NB4 (cell line): ENCODE measurements at regions not wholly inside any gene's neighbourhood (a gene's known extent, or its start where the extent isn't known, plus 50 kb on each side); places are given as distances from the start of the nearest gene placed in this dataset.

Experiments
- DNase-seq: peaks from one replicate; pipeline ENCODE4 v3.0.0; 2010; ENCODE audit warnings: low read depth
- H3K4me3 ChIP-seq: one replicate; pipeline ENCODE4 v1.5.1; 2011; ENCODE audit warnings: mild to moderate bottlenecking, low read depth, low read length, moderate library complexity
- MYC ChIP-seq: IDR thresholded peaks from 2 replicates; pipeline ENCODE4 v1.6.1; 2011; ENCODE audit warnings: low read depth, low read length
- POLR2A ChIP-seq: IDR thresholded peaks from 2 replicates; pipeline ENCODE4 v1.6.1; 2011; ENCODE audit warnings: mild to moderate bottlenecking; ENCODE audit not compliant: insufficient read length; ENCODE audit errors: extremely low read depth
- TF ChIP-seq, protein P1 (sequence below): IDR thresholded peaks from 2 replicates; pipeline ENCODE4 v1.6.1; 2011; ENCODE audit warnings: low read depth, low read length
- TF ChIP-seq, protein P2 (sequence below): IDR thresholded peaks from one replicate; pipeline ENCODE4 v1.5.1; 2012; ENCODE audit warnings: low read depth, low read length

GRCh38 chr1:163657719-163658118, 336.0 kb downstream of the NUF2 start:
- TF ChIP-seq, protein P1, sequence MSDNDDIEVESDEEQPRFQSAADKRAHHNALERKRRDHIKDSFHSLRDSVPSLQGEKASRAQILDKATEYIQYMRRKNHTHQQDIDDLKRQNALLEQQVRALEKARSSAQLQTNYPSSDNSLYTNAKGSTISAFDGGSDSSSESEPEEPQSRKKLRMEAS, result no peak
- TF ChIP-seq POLR2A (no peak), MYC (no peak)
- TF ChIP-seq, protein P2, sequence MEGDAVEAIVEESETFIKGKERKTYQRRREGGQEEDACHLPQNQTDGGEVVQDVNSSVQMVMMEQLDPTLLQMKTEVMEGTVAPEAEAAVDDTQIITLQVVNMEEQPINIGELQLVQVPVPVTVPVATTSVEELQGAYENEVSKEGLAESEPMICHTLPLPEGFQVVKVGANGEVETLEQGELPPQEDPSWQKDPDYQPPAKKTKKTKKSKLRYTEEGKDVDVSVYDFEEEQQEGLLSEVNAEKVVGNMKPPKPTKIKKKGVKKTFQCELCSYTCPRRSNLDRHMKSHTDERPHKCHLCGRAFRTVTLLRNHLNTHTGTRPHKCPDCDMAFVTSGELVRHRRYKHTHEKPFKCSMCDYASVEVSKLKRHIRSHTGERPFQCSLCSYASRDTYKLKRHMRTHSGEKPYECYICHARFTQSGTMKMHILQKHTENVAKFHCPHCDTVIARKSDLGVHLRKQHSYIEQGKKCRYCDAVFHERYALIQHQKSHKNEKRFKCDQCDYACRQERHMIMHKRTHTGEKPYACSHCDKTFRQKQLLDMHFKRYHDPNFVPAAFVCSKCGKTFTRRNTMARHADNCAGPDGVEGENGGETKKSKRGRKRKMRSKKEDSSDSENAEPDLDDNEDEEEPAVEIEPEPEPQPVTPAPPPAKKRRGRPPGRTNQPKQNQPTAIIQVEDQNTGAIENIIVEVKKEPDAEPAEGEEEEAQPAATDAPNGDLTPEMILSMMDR, result no peak
- no peak overlapping the region for H3K4me3 ChIP-seq
- DNase-seq, result no peak

DNA sequence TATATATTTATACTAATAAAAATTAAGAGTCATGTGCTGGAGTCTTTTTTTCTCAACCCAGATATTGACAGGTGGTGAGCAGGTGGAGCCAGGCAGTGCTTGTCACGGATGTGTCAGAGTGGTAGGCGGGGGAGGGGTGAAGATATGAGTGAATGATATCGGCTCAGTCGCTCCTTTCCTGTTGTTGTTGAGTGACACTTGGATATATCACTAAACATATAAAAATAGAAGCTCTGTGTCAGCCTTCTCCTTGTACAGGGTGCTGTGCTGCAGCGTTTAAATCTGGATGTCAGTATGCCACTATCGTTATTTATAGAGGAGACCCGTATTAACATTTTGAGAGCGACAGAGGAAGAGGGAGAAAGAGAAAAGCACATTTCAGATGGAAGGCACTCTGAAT, 339.6 kb downstream of the NUF2 start:
- TF ChIP-seq MYC (no peak), POLR2A (no peak)
- TF ChIP-seq, protein P2, result no peak
- TF ChIP-seq, protein P1, result no peak
- DNase-seq, result no peak
- no peak overlapping the region for H3K4me3 ChIP-seq

- no peak for DNase-seq
- TF ChIP-seq MYC, result no peak
- no peak for TF ChIP-seq POLR2A
- TF ChIP-seq, protein P1, result no peak
- TF ChIP-seq, protein P2, result no peak
Measured at GRCh38 chr1:163664671-163665335, 343.0 kb downstream of the NUF2 start.

GRCh38 chr1:163668472-163668871, 346.7 kb downstream of the NUF2 start:
- TF ChIP-seq, protein P2, result no peak
- no peak for TF ChIP-seq POLR2A
- TF ChIP-seq MYC, result no peak
- TF ChIP-seq, protein P1, result no peak
- H3K4me3 ChIP-seq, result no peak overlapping the region
- DNase-seq, result no peak

More at GRCh38 chr1:163664671-163665335, 343.0 kb downstream of the NUF2 start:
- no peak overlapping the region for H3K4me3 ChIP-seq

GRCh38 chr1:163670989-163671757, 349.4 kb downstream of the NUF2 start:
- TF ChIP-seq, protein P2, result no peak
- TF ChIP-seq, protein P1, result no peak
- TF ChIP-seq MYC (no peak), POLR2A (no peak)
- no peak for DNase-seq
- no peak overlapping the region for H3K4me3 ChIP-seq
